Cardiac muscle cell (in vitro differentiated cells and primary cell): ENCODE measurements at regions not wholly inside any gene's neighbourhood (a gene's known extent, or its start where the extent isn't known, plus 50 kb on each side); places are given as distances from the start of the nearest gene placed in this dataset.
A peak's percentile ranks its signal among the peaks of the same experiment; 100 is the strongest.

Experiments used
- DNase-seq, 2 donors: peaks; one replicate each; pipeline versions ENCODE4 v3.0.0 to v3.0.0-alpha.2; 2010 to 2017; ENCODE audit warnings: low read depth in 1 of 2, low spot score in 1 of 2
- H3K27ac ChIP-seq: fragments of 200-600 bp; sonication (generic); 2 replicates; pipeline ENCODE4 v1.5.1; 2016
- H3K27me3 ChIP-seq: fragments of 200-600 bp; sonication (generic); 2 replicates; pipeline ENCODE4 v1.6.0; 2016; ENCODE audit warnings: control low read depth
- H3K36me3 ChIP-seq: fragments of 200-600 bp; sonication (generic); 2 replicates; pipeline ENCODE4 v1.5.1; 2016; ENCODE audit warnings: control low read depth
- H3K4me1 ChIP-seq: fragments of 200-600 bp; sonication (generic); 2 replicates; pipeline ENCODE4 v1.8.1; 2017; ENCODE audit warnings: low read depth, mild to moderate bottlenecking, mixed run types
- H3K4me3 ChIP-seq: fragments of 200-600 bp; sonication (generic); 2 replicates; pipeline ENCODE4 v1.5.1; 2016; ENCODE audit warnings: mild to moderate bottlenecking
- H3K9me3 ChIP-seq: fragments of 200-600 bp; sonication (generic); 2 replicates; pipeline ENCODE4 v1.5.1; 2017; ENCODE audit warnings: low read depth, mild to moderate bottlenecking, control low read depth
- CTCF ChIP-seq: IDR thresholded peaks from 2 replicates; pipeline ENCODE4 v1.5.1; 2012; ENCODE audit warnings: low read depth, mild to moderate bottlenecking, low read length

GRCh38 chr2:105951384-105951694 lies 206.6 kb downstream of the NCK2 start:
- H3K27me3 ChIP-seq, result peaks cover 28% of the 10 kb centered on the region
- no peaks in the 10 kb centered on the region for H3K36me3 ChIP-seq
- no peak for TF ChIP-seq CTCF
- no peak for DNase-seq
- no peak overlapping the region for H3K27ac ChIP-seq
- no peak overlapping the region for H3K4me3 ChIP-seq
- H3K4me1 ChIP-seq, result peaks cover 9% of the 10 kb centered on the region
- H3K9me3 ChIP-seq, result no peaks in the 10 kb centered on the region

DNA sequence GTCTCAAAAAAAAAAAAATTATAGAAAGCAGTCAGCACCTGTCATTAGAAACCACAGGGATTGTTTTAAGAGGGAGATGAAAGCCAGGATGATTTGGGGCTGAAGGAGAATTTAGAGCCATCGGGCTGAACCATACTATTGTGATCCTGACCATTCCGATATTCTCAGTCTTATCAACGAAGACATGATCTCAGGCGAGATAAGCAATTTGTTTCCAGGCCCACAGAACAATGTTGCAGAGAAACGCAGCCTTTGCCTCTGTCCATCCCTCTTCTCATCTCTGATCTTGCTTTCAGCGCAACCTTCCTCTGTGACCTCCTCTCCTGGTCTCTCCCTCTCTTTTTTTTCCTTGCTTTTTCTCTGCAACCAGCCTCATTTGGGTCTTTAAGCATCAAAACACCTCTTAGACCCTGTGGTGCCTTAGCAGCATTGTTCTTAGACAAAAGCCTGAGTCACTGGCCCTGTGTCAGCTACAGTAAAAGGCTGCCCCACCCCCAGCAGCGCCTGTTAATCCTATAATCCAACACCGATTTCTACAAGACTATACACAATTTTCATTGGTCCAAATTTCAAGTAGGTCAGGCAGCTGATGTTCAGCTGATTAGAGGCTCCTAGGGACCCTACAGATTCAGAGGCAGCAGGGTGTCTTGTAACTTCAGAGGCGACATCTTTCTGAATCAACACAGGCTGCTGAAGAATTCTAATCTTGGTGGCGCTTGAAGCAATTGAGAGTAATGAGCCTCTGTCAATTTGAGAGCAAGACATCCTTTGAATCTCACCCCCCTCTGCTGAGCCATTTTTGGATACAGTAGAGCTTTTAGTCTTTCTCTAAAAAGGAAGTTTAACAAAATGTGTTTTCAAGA lies 206.0 kb downstream of the NCK2 start:
- H3K4me1 ChIP-seq, result peaks cover 9% of the 10 kb centered on the region
- H3K4me3 ChIP-seq, result no peak overlapping the region
- H3K27me3 ChIP-seq, result peaks cover 31% of the 10 kb centered on the region
- no peak for TF ChIP-seq CTCF
- no peak overlapping the region for H3K27ac ChIP-seq
- no peaks in the 10 kb centered on the region for H3K9me3 ChIP-seq
- H3K36me3 ChIP-seq, result no peaks in the 10 kb centered on the region
- DNase-seq, result peak in 1 of 2 donors; percentile 45

DNA sequence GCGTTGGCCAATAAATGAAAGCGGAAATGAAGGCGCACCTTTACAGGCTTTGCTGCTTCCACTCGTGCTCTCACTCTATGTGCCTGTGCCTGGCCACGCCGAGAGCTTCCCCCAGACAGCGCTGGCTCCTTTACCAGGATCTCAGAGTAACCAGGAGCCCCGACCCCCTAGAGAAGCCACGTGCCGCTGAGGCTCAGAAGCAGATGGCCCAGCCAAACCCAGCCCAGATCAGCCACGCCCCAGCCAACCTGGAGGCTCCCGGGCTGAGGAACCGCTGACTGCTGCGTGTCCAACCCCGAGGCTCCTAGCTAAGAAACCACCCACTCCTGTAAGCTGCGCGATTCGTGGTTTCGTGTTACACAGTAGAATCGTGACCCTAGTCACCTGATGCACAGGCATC lies 199.3 kb downstream of the NCK2 start:
- Histone ChIP-seq H3K9me3 (no peaks in the 10 kb centered on the region), H3K27me3 (peaks cover 20% of the 10 kb centered on the region), H3K27ac (no peak overlapping the region), H3K4me3 (no peak overlapping the region), H3K4me1 (no peaks in the 10 kb centered on the region), H3K36me3 (no peaks in the 10 kb centered on the region)
- no peak for TF ChIP-seq CTCF
- no peak for DNase-seq
